ENCODE measurements at regions not wholly inside any gene's neighbourhood (a gene's known extent, or its start where the extent isn't known, plus 50 kb on each side); places are given as distances from the start of the nearest gene placed in this dataset.

GRCh38 chr5:120358949-120359348 lies 105.2 kb upstream of the PRR16 start:
- H4K8ac ChIP-seq (ENCODE audit: low read depth, low read length) = no peak overlapping the region
- WGBS, 2 donors (ENCODE audit: extremely low coverage in 2 of 2, insufficient read length in 2 of 2, insufficient replicate concordance in 1 of 2) = no CpG with 5 or more reads among the region's 3 CpGs
- H3K9me3 ChIP-seq (replicated peaks in 1 of 2; ENCODE audit: control insufficient read depth in 2 of 2, insufficient read depth in 1 of 2, low read depth in 1 of 2, low read length in 2 of 2) = no peaks in the 10 kb centered on the region
- H3K4me2 ChIP-seq (ENCODE audit: insufficient read depth, low read length, poor library complexity, severe bottlenecking) = no peak overlapping the region
- no peak overlapping the region for H2AK5ac ChIP-seq (ENCODE audit: low read depth, low read length)
- no peak overlapping the region for H2BK15ac ChIP-seq (ENCODE audit: low read length)
- no peak overlapping the region for H2BK5ac ChIP-seq (ENCODE audit: low read length)
- H2AFZ ChIP-seq (ENCODE audit: low read length) = no peak overlapping the region
- H3K9ac ChIP-seq (ENCODE audit: low read depth, low read length, poor library complexity) = no peak overlapping the region
- H3K27ac ChIP-seq (replicated peaks; ENCODE audit: low read length) = no peak overlapping the region
- H3K4me3 ChIP-seq (ENCODE audit: low read length in 2 of 2) = no peak overlapping the region
- no peak overlapping the region for H3K14ac ChIP-seq (ENCODE audit: low read length)
- H3K4ac ChIP-seq (ENCODE audit: low read length) = no peak overlapping the region
- no peak overlapping the region for H3K18ac ChIP-seq (ENCODE audit: low read length)
- H3K23ac ChIP-seq (ENCODE audit: low read depth, low read length, poor library complexity) = no peak overlapping the region
- no peak overlapping the region for H4K91ac ChIP-seq (ENCODE audit: low read depth, low read length, poor library complexity)
- no peaks in the 10 kb centered on the region for H3K27me3 ChIP-seq (ENCODE audit: control insufficient read depth in 3 of 3, insufficient read depth in 3 of 3, low read depth in 1 of 3, low read length in 3 of 3)
- peaks cover 0 to 4% of the 10 kb centered on the region in 2 donors for H3K4me1 ChIP-seq (ENCODE audit: control insufficient read depth in 2 of 2, insufficient read depth in 1 of 2, low read depth in 1 of 2, low read length in 2 of 2)
- no peak overlapping the region for H2BK120ac ChIP-seq (ENCODE audit: low read depth, low read length)
- no peak overlapping the region for H2BK12ac ChIP-seq (ENCODE audit: low read length)
- H3K36me3 ChIP-seq (replicated peaks in 1 of 2; ENCODE audit: control insufficient read depth in 2 of 2, insufficient read depth in 2 of 2, low read length in 2 of 2) = no peaks in the 10 kb centered on the region
- H3K79me1 ChIP-seq (ENCODE audit: low read depth, low read length) = no peaks in the 10 kb centered on the region
- DNase-seq (ENCODE audit: low spot score) = no peak

GRCh38 chr5:120361941-120362340 lies 102.2 kb upstream of the PRR16 start:
- Histone ChIP-seq H4K91ac (ENCODE audit: low read depth, low read length, poor library complexity) (no peak overlapping the region), H2BK120ac (ENCODE audit: low read depth, low read length) (no peak overlapping the region), H3K27ac (replicated peaks; ENCODE audit: low read length) (no peak overlapping the region), H3K9me3 (replicated peaks in 1 of 2; ENCODE audit: control insufficient read depth in 2 of 2, insufficient read depth in 1 of 2, low read depth in 1 of 2, low read length in 2 of 2) (no peaks in the 10 kb centered on the region), H2BK15ac (ENCODE audit: low read length) (no peak overlapping the region), H2BK5ac (ENCODE audit: low read length) (no peak overlapping the region), H3K14ac (ENCODE audit: low read length) (no peak overlapping the region), H2BK12ac (ENCODE audit: low read length) (no peak overlapping the region), H2AK5ac (ENCODE audit: low read depth, low read length) (no peak overlapping the region), H3K9ac (ENCODE audit: low read depth, low read length, poor library complexity) (no peak overlapping the region), H3K18ac (ENCODE audit: low read length) (no peak overlapping the region), H3K4me1 (ENCODE audit: control insufficient read depth in 2 of 2, insufficient read depth in 1 of 2, low read depth in 1 of 2, low read length in 2 of 2) (no peaks in the 10 kb centered on the region), H2AFZ (ENCODE audit: low read length) (peak overlapping the region; percentile 63), H3K23ac (ENCODE audit: low read depth, low read length, poor library complexity) (no peak overlapping the region), H4K8ac (ENCODE audit: low read depth, low read length) (no peak overlapping the region), H3K4me2 (ENCODE audit: insufficient read depth, low read length, poor library complexity, severe bottlenecking) (no peak overlapping the region), H3K4me3 (ENCODE audit: low read length in 2 of 2) (no peak overlapping the region), H3K4ac (ENCODE audit: low read length) (no peak overlapping the region), H3K36me3 (replicated peaks in 1 of 2; ENCODE audit: control insufficient read depth in 2 of 2, insufficient read depth in 2 of 2, low read length in 2 of 2) (no peaks in the 10 kb centered on the region), H3K27me3 (ENCODE audit: control insufficient read depth in 3 of 3, insufficient read depth in 3 of 3, low read depth in 1 of 3, low read length in 3 of 3) (no peaks in the 10 kb centered on the region), H3K79me1 (ENCODE audit: low read depth, low read length) (no peaks in the 10 kb centered on the region)
- DNase-seq (ENCODE audit: low spot score) = no peak
- no CpG with 5 or more reads among the region's 3 CpGs for WGBS, 2 donors (ENCODE audit: extremely low coverage in 2 of 2, insufficient read length in 2 of 2, insufficient replicate concordance in 1 of 2)

GRCh38 chr5:120362426-120362825 lies 101.7 kb upstream of the PRR16 start:
- Histone ChIP-seq H4K8ac (ENCODE audit: low read depth, low read length) (no peak overlapping the region), H2BK5ac (ENCODE audit: low read length) (no peak overlapping the region), H3K27me3 (ENCODE audit: control insufficient read depth in 3 of 3, insufficient read depth in 3 of 3, low read depth in 1 of 3, low read length in 3 of 3) (no peaks in the 10 kb centered on the region), H3K9ac (ENCODE audit: low read depth, low read length, poor library complexity) (no peak overlapping the region), H3K23ac (ENCODE audit: low read depth, low read length, poor library complexity) (no peak overlapping the region), H2BK120ac (ENCODE audit: low read depth, low read length) (no peak overlapping the region), H3K4me1 (ENCODE audit: control insufficient read depth in 2 of 2, insufficient read depth in 1 of 2, low read depth in 1 of 2, low read length in 2 of 2) (no peaks in the 10 kb centered on the region), H3K18ac (ENCODE audit: low read length) (no peak overlapping the region), H4K91ac (ENCODE audit: low read depth, low read length, poor library complexity) (no peak overlapping the region), H3K27ac (replicated peaks; ENCODE audit: low read length) (no peak overlapping the region), H3K4me2 (ENCODE audit: insufficient read depth, low read length, poor library complexity, severe bottlenecking) (no peak overlapping the region), H3K4me3 (ENCODE audit: low read length in 2 of 2) (no peak overlapping the region), H2BK15ac (ENCODE audit: low read length) (no peak overlapping the region), H3K79me1 (ENCODE audit: low read depth, low read length) (no peaks in the 10 kb centered on the region), H3K9me3 (replicated peaks in 1 of 2; ENCODE audit: control insufficient read depth in 2 of 2, insufficient read depth in 1 of 2, low read depth in 1 of 2, low read length in 2 of 2) (no peaks in the 10 kb centered on the region), H3K14ac (ENCODE audit: low read length) (no peak overlapping the region), H3K4ac (ENCODE audit: low read length) (no peak overlapping the region), H2AK5ac (ENCODE audit: low read depth, low read length) (no peak overlapping the region), H2BK12ac (ENCODE audit: low read length) (no peak overlapping the region), H3K36me3 (replicated peaks in 1 of 2; ENCODE audit: control insufficient read depth in 2 of 2, insufficient read depth in 2 of 2, low read length in 2 of 2) (no peaks in the 10 kb centered on the region), H2AFZ (ENCODE audit: low read length) (peak overlapping the region; percentile 63)
- no peak for DNase-seq (ENCODE audit: low spot score)
- no CpG with 5 or more reads among the region's 5 CpGs for WGBS, 2 donors (ENCODE audit: extremely low coverage in 2 of 2, insufficient read length in 2 of 2, insufficient replicate concordance in 1 of 2)

- no peak overlapping the region for H3K23ac ChIP-seq (ENCODE audit: low read depth, low read length, poor library complexity)
- no peak overlapping the region for H2BK5ac ChIP-seq (ENCODE audit: low read length)
- no peaks in the 10 kb centered on the region for H3K79me1 ChIP-seq (ENCODE audit: low read depth, low read length)
- no peaks in the 10 kb centered on the region for H3K27me3 ChIP-seq (ENCODE audit: control insufficient read depth in 3 of 3, insufficient read depth in 3 of 3, low read depth in 1 of 3, low read length in 3 of 3)
- peaks cover 0 to 9% of the 10 kb centered on the region in 2 donors for H3K9me3 ChIP-seq (replicated peaks in 1 of 2; ENCODE audit: control insufficient read depth in 2 of 2, insufficient read depth in 1 of 2, low read depth in 1 of 2, low read length in 2 of 2)
- no peak overlapping the region for H3K27ac ChIP-seq (replicated peaks; ENCODE audit: low read length)
- no peak overlapping the region for H4K91ac ChIP-seq (ENCODE audit: low read depth, low read length, poor library complexity)
- no peak overlapping the region for H4K8ac ChIP-seq (ENCODE audit: low read depth, low read length)
- no peak overlapping the region for H2BK12ac ChIP-seq (ENCODE audit: low read length)
- H3K4me3 ChIP-seq (ENCODE audit: low read length in 2 of 2) = no peak overlapping the region
- no peak overlapping the region for H3K4ac ChIP-seq (ENCODE audit: low read length)
- no peaks in the 10 kb centered on the region for H3K36me3 ChIP-seq (replicated peaks in 1 of 2; ENCODE audit: control insufficient read depth in 2 of 2, insufficient read depth in 2 of 2, low read length in 2 of 2)
- no peak overlapping the region for H3K18ac ChIP-seq (ENCODE audit: low read length)
- H2AFZ ChIP-seq (ENCODE audit: low read length) = peak overlapping the region; percentile 0
- H3K4me1 ChIP-seq (ENCODE audit: control insufficient read depth in 2 of 2, insufficient read depth in 1 of 2, low read depth in 1 of 2, low read length in 2 of 2) = no peaks in the 10 kb centered on the region
- H2BK15ac ChIP-seq (ENCODE audit: low read length) = no peak overlapping the region
- no peak overlapping the region for H3K9ac ChIP-seq (ENCODE audit: low read depth, low read length, poor library complexity)
- no peak overlapping the region for H3K14ac ChIP-seq (ENCODE audit: low read length)
- no CpG with 5 or more reads among the region's 7 CpGs for WGBS, 2 donors (ENCODE audit: extremely low coverage in 2 of 2, insufficient read length in 2 of 2, insufficient replicate concordance in 1 of 2)
- H3K4me2 ChIP-seq (ENCODE audit: insufficient read depth, low read length, poor library complexity, severe bottlenecking) = no peak overlapping the region
- no peak overlapping the region for H2BK120ac ChIP-seq (ENCODE audit: low read depth, low read length)
- no peak overlapping the region for H2AK5ac ChIP-seq (ENCODE audit: low read depth, low read length)
- no peak for DNase-seq (ENCODE audit: low spot score)
Measured at GRCh38 chr5:120365656-120366446, 98.2 kb upstream of the PRR16 start.

Data from neuronal stem cell (in vitro differentiated cells).